GM12878 (cell line): ENCODE measurements at regions not wholly inside any gene's neighbourhood (a gene's known extent, or its start where the extent isn't known, plus 50 kb on each side); places are given as distances from the start of the nearest gene placed in this dataset.

Experiments
- ATAC-seq: fragments of 200-7000 bp; cut with Tn5 transposase; 3 replicates; pipeline ENCODE4 v1.9.1; 2020; ENCODE audit warnings: mild to moderate bottlenecking, moderate library complexity
- BruUV-seq: library from RNA; stranded (reverse); fragments of 400-500 nt; replicated peaks from 2 replicates; lab custom pipeline; 2021; lab: Mats Ljungman, UMichigan
- CTCF ChIA-PET: fragments of 300-600 bp; sonication (Branson Sonifier 250); formaldehyde crosslinking; extraction: SDS; loops from one replicate; lab custom pipeline; 2021; ENCODE audit warnings: inconsistent platforms; lab: Yijun Ruan, JAX
- POLR2A ChIA-PET: fragments of 350-600 bp; formaldehyde crosslinking; extraction: SDS; loops from one replicate; lab custom pipeline; 2021; ENCODE audit warnings: inconsistent platforms; lab: Charles Lee
- RAD21 ChIA-PET: fragments of 300-600 bp; sonication (Branson Sonifier 250); formaldehyde crosslinking; loops from one replicate; lab custom pipeline; 2023; ENCODE audit warnings: antibody characterized with exemption; ENCODE audit not compliant: unreplicated experiment; lab: Charles Lee
- SMC1A ChIA-PET: fragments of 300-600 bp; sonication (Branson Sonifier 250); formaldehyde crosslinking; loops from one replicate; lab custom pipeline; 2023; ENCODE audit not compliant: unreplicated experiment, uncharacterized antibody; lab: Charles Lee
- DNase-seq: peaks from one replicate; pipeline ENCODE4 v3.0.0-alpha.2; 2011; ENCODE audit warnings: low read depth, low spot score
- FAIRE-seq: peaks from 3 replicates; lab custom pipeline; 2011; peaks lifted over from hg19 to GRCh38; lab: Jason Lieb, UNC
- H2AFZ ChIP-seq: 2 replicates; pipeline ENCODE4 v1.6.0; 2011; ENCODE audit warnings: low read depth, low read length, control low read depth; ENCODE audit not compliant: control insufficient read depth
- H3K27ac ChIP-seq: 2 replicates; pipeline ENCODE4 v1.5.1; 2011; ENCODE audit warnings: control low read depth; ENCODE audit not compliant: control insufficient read depth, insufficient read depth
- H3K27me3 ChIP-seq, 2 experiments: replicated peaks in 1 of 2; 2 replicates each; pipeline versions ENCODE4 v1.6.0 to v1.6.1; 2011; ENCODE audit warnings: low read length in 1 of 2; ENCODE audit not compliant: control insufficient read depth in 2 of 2, insufficient read depth in 2 of 2
- H3K36me3 ChIP-seq, 2 experiments: 2 replicates each; pipeline ENCODE4 v1.5.1; 2011; ENCODE audit warnings: low read length in 1 of 2; ENCODE audit not compliant: control insufficient read depth in 2 of 2, insufficient read depth in 2 of 2
- H3K4me1 ChIP-seq: 2 replicates; pipeline ENCODE4 v1.6.1; 2011; ENCODE audit warnings: mild to moderate bottlenecking, low read length, moderate library complexity, mixed read lengths; ENCODE audit not compliant: control insufficient read depth, insufficient read depth
- H3K4me2 ChIP-seq: 2 replicates; pipeline ENCODE4 v1.6.0; 2011; ENCODE audit warnings: control low read depth; ENCODE audit not compliant: control insufficient read depth, insufficient read depth
- H3K4me3 ChIP-seq: fragments of 200-600 bp; sonication (generic); 2 replicates; pipeline ENCODE4 v1.5.1; 2016
- H3K79me2 ChIP-seq: 2 replicates; pipeline ENCODE4 v1.6.0; 2011; ENCODE audit warnings: low read length; ENCODE audit not compliant: control insufficient read depth, insufficient read depth
- H3K9ac ChIP-seq: 2 replicates; pipeline ENCODE4 v1.8.0; 2011; ENCODE audit warnings: low read length, control low read depth, mixed read lengths; ENCODE audit not compliant: control insufficient read depth, insufficient read depth
- H3K9me3 ChIP-seq: replicated peaks from 3 replicates; pipeline ENCODE4 v1.5.1; 2011; ENCODE audit warnings: mild to moderate bottlenecking, low read length; ENCODE audit not compliant: control insufficient read depth, insufficient read depth
- H4K20me1 ChIP-seq: 2 replicates; pipeline ENCODE4 v1.6.0; 2011; ENCODE audit not compliant: control insufficient read depth, insufficient read depth
- ATF2 ChIP-seq: IDR thresholded peaks from 2 replicates; pipeline ENCODE4 v1.6.1; 2012; ENCODE audit warnings: low read length, inconsistent platforms
- CBFB ChIP-seq: IDR thresholded peaks from 2 replicates; pipeline ENCODE4 v1.6.1; 2016; ENCODE audit warnings: antibody characterized with exemption, low read depth
- CEBPZ ChIP-seq: fragments of 150-350 bp; IDR thresholded peaks from 2 replicates; pipeline ENCODE4 v1.6.1; 2016; ENCODE audit warnings: low read depth, low read length
- EP300 ChIP-seq, 2 experiments: fragments of 150-350 bp in 1 of 2; IDR thresholded peaks; 2 replicates each; pipeline ENCODE4 v1.6.1; 2011 to 2012; ENCODE audit warnings: low read depth in 2 of 2, low read length in 2 of 2, borderline replicate concordance in 1 of 2, improper control_type of control experiment in 1 of 2, inconsistent platforms in 1 of 2; ENCODE audit not compliant: control insufficient read depth in 1 of 2
- ETV6 ChIP-seq, 2 experiments: fragments of 450-650 bp in 1 of 2; IDR thresholded peaks in 1 of 2; conservative IDR thresholded peaks in 1 of 2; 2 replicates each; pipeline ENCODE4 v1.6.1; 2014; ENCODE audit warnings: antibody characterized with exemption in 1 of 2, borderline replicate concordance in 1 of 2, low read depth in 1 of 2, mild to moderate bottlenecking in 1 of 2, moderate library complexity in 1 of 2
- LARP7 ChIP-seq: fragments of 450-650 bp; IDR thresholded peaks from 2 replicates; pipeline ENCODE4 v1.6.1; 2017; ENCODE audit warnings: mild to moderate bottlenecking
- MEF2B ChIP-seq: fragments of 450-650 bp; IDR thresholded peaks from 2 replicates; pipeline ENCODE4 v1.6.1; 2018; ENCODE audit warnings: mild to moderate bottlenecking, moderate library complexity; ENCODE audit not compliant: partially characterized antibody, poor library complexity, severe bottlenecking
- NR2C1 ChIP-seq: fragments of 450-650 bp; IDR thresholded peaks from 2 replicates; pipeline ENCODE4 v1.6.1; 2017; ENCODE audit warnings: antibody characterized with exemption, mild to moderate bottlenecking, moderate library complexity
- PAX5 ChIP-seq: IDR thresholded peaks from 2 replicates; pipeline ENCODE4 v1.6.1; 2011; ENCODE audit warnings: low read depth, low read length, borderline replicate concordance
- RAD21 ChIP-seq: IDR thresholded peaks from 2 replicates; pipeline ENCODE4 v1.6.1; 2011; ENCODE audit warnings: mild to moderate bottlenecking, low read depth, low read length, moderate library complexity; ENCODE audit not compliant: insufficient read depth
- RUNX3 ChIP-seq: IDR thresholded peaks from 2 replicates; pipeline ENCODE4 v1.6.1; 2012; ENCODE audit warnings: low read length, inconsistent platforms
- WRNIP1 ChIP-seq: IDR thresholded peaks from 2 replicates; pipeline ENCODE4 v1.6.1; 2011; ENCODE audit warnings: low read depth, low read length, improper control_type of control experiment, borderline replicate concordance
- WGBS: methylation state at CpG from one replicate; pipeline ENCODE4 v1.1.6; 2016; ENCODE audit warnings: low lambda C conversion rate; ENCODE audit not compliant: insufficient replicate concordance, insufficient coverage; ENCODE audit errors: missing lambda C conversion rate; 5-methylcytosine and 5-hydroxymethylcytosine counted together
- in situ Hi-C: fragments of 300-500 bp; cut with MboI; formaldehyde crosslinking; loops from 9 replicates; pipeline ENCODE4 v1.14.3; 2018; ENCODE audit warnings: mixed read lengths
- intact Hi-C: fragments of 100-400 bp; cut with micrococcal nuclease; formaldehyde crosslinking; loops from one replicate; pipeline ENCODE4 v1.14.2; 2022; ENCODE audit not compliant: unreplicated experiment

- ChIA-PET CTCF (no interaction called here), SMC1A (interaction anchor here (0.6 to 1.8 kb wide), 3 partner anchors 8 to 72 kb away, joined by 3 to 4 read pairs (median 3); no protein-coding TSS in a partner anchor), POLR2A (interaction anchor here (0.6 kb wide), 1 partner anchor 23 kb away, joined by 4 read pairs; no protein-coding TSS in a partner anchor)
- BruUV-seq = no TSS peak
- Histone ChIP-seq H3K4me3 (no peak overlapping the region), H3K9ac (no peak overlapping the region), H4K20me1 (no peaks in the 10 kb centered on the region), H3K36me3 (no peaks in the 10 kb centered on the region), H3K79me2 (no peaks in the 10 kb centered on the region), H3K4me1 (no peaks in the 10 kb centered on the region), H2AFZ (no peak overlapping the region), H3K9me3 (no peaks in the 10 kb centered on the region), H3K27ac (no peak overlapping the region), H3K4me2 (0 out of 2 replicates have a peak overlapping the region, but pooled peaks have one; percentile 17)
- ATAC-seq (peak; percentile 75), DNase-seq (no peak)
- WGBS = 2% methylated on average over 3 of the region's 3 CpGs
- intact Hi-C loops = no loop called here
- TF ChIP-seq WRNIP1 (no peak), EP300 (IDR thresholded peaks at IDR 0.05; ENCODE audit: borderline replicate concordance in 1 of 2, control insufficient read depth in 1 of 2, low read depth in 2 of 2, low read length in 2 of 2) (no peak), RUNX3 (peak; percentile 41; the same call in 1 of the 2 replicates)
- TF ChIP-seq, all 136 proteins: peak for 1
- in situ Hi-C loops = no loop called here
- H3K27me3 ChIP-seq = peaks cover 0 to 2% of the 10 kb centered on the region in 2 experiments; a peak in 2 of 4 replicates
- RAD21 ChIA-PET = interaction anchor here (1.0 to 1.2 kb wide), 2 partner anchors 96 to 201 kb away, joined by 3 to 4 read pairs; no protein-coding TSS in a partner anchor
- peak; percentile 80 for FAIRE-seq
Measured at GRCh38 chr13:60230593-60230992, 66.9 kb upstream of the DIAPH3 start.

GRCh38 chr13:60242043-60242595, 78.4 kb upstream of the DIAPH3 start:
- H3K79me2 ChIP-seq = no peaks in the 10 kb centered on the region
- H3K4me2 ChIP-seq = no peak overlapping the region
- no peak for DNase-seq
- no peak overlapping the region for H3K4me3 ChIP-seq
- no peaks in the 10 kb centered on the region for H3K36me3 ChIP-seq
- no TSS peak for BruUV-seq
- no peaks in the 10 kb centered on the region for H4K20me1 ChIP-seq
- ATAC-seq = no peak
- no peaks in the 10 kb centered on the region for H3K4me1 ChIP-seq
- in situ Hi-C loops (no loop called here), intact Hi-C loops (no loop called here)
- POLR2A ChIA-PET = no interaction called here
- no peak overlapping the region for H2AFZ ChIP-seq
- no peak for FAIRE-seq
- no peak overlapping the region for H3K27ac ChIP-seq
- H3K27me3 ChIP-seq = no peaks in the 10 kb centered on the region; a peak in 1 of 4 replicates
- 25% methylated on average over 2 of the region's 2 CpGs for WGBS
- CTCF ChIA-PET = interaction anchor here (0.6 kb wide), 1 partner anchor 40 kb away, joined by 4 read pairs; no protein-coding TSS in a partner anchor
- H3K9ac ChIP-seq = no peak overlapping the region
- RAD21 ChIA-PET = no interaction called here
- no peaks in the 10 kb centered on the region for H3K9me3 ChIP-seq
- SMC1A ChIA-PET = no interaction called here
- TF ChIP-seq PAX5 (no peak), CEBPZ (no peak), CBFB (no peak), ATF2 (no peak), LARP7 (no peak), ETV6 (conservative IDR thresholded peaks at IDR 0.05 in 1 of 2, IDR thresholded peaks at IDR 0.05 in 1 of 2; ENCODE audit: borderline replicate concordance in 1 of 2, low read depth in 1 of 2) (no peak), MEF2B (no peak), NR2C1 (no peak), RAD21 (no peak)
